HPDE6-E6E7 (cell line): ENCODE measurements at regions not wholly inside any gene's neighbourhood (a gene's known extent, or its start where the extent isn't known, plus 50 kb on each side); places are given as distances from the start of the nearest gene placed in this dataset.

Experiments used
- DNase-seq: peaks from one replicate; pipeline ENCODE4 v3.0.0; 2011; ENCODE audit warnings: missing footprints; ENCODE audit errors: extremely low spot score

DNA sequence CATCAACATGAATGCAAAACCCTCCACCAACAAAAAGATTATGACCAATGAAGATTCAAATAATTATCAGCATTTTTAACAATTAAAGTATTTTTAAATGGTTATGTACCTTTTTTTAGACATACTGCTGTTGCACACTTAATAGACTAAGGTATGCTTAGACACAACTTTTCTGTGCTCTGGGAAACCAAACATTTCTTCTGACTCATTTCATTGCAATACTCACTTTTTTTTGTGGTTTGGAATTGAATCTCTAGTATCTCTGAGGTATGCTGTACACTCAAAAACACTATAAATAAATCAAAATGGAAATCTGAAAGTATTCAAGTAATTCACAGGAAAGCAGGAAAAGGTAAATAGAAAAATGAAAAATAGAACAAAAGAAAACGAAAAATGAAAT, 247.9 kb upstream of the POU3F3 start:
- DNase-seq, result no peak

DNA sequence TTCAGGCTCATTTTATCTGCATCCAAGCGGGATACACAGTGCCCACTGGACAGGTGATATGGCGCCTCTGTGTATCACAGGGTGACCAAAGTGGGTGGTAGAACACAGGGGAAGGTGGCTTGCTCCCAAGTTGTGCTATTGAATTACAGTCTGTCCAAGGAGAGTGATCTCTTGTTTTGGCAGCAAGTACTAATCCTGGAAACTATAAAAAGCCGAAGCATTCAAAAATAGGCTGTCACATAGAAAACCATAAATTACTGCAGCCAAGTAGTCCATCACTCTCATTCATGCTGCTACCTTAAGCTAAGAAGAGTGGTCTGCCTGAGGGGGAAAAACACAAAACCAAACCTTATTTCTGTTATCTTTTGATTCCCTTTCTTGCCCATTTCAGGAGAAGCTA, 237.1 kb upstream of the POU3F3 start:
- no peak for DNase-seq

DNA sequence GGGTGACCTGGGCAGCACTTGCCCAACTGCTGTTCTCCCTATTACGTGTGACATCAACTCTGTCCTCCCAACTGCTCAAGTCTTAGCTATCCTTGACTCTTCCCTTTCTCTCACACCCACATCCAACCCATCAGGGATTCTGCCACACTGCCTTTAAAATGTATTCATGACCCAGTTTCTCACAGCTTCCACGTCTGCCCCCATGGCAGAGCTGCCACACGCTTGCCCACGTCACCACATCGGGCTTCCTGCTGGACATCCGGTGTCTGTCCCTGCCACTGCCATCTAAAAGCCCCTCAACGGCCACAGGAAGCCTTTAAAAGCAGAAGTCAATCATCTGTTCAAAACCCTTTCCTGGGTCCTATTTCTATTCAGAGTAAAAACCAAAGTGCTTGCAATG, 233.1 kb upstream of the POU3F3 start:
- DNase-seq, result no peak

DNA sequence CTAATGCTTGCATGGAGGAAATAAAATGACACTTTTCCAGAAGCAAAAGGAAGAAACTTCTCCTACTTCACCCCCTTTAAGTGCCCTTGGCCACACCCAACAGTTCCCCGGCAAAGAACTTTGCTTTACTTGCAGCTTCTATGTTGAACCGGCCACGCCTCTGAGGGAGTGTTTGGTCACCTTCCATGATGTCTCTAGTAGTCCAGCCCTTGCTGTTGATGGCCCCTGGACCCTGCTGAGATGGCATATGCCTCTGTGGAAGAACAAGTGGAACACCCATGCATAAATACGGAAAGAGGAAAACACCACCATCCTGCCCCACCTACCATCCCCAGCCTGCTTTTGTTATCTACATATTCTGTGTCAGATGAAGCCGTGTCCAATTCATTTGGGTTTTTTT, 218.3 kb upstream of the POU3F3 start:
- DNase-seq, result no peak

DNA sequence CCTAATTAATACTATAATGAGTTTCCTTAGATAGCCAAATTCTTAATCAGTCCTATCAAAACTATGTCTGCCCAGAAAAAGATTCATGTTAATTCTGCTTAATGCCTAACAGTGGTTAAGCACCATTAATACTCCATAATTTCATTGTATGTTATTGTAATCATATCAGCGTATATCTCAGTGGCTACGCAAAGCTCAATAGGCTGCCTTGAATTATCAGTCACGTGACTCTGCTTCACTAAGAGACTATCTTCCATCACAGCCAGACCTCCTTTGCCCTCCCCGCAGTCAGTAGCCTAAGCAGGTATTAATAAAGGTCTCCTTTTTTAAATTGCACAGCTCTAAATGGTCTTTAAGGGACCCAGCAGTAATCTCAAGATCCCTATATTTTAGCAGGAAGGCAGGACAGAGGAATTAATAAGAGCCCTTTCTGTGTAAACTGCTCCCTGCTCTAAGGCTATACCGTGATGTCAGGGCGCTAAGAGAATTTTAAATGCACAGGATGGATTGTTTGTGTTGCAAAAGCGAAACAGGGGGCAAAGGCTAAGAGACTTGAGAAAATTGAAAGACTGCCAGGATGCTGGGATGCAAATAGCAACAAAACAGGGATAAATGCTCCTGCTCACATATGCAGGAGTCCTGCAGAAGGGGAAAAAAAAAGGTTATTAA, 215.6 kb upstream of the POU3F3 start:
- no peak for DNase-seq

DNA sequence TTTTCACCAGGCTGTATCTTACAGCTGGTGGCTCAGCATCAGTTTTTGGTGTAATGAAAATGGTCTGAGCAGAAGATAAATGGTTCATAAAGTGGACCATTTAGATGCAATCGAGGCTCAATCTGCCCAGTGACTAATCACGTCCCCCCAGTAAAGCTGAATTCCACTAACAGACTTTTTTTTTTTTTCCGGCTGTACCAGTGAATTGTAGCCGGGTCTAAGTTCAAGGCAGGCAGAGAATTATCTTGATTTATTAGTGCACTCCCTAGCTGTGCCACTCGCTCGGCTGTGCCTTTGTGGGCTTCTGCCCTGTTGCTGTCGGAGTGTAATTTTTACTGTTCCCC, 215.1 kb upstream of the POU3F3 start:
- DNase-seq, result no peak

DNA sequence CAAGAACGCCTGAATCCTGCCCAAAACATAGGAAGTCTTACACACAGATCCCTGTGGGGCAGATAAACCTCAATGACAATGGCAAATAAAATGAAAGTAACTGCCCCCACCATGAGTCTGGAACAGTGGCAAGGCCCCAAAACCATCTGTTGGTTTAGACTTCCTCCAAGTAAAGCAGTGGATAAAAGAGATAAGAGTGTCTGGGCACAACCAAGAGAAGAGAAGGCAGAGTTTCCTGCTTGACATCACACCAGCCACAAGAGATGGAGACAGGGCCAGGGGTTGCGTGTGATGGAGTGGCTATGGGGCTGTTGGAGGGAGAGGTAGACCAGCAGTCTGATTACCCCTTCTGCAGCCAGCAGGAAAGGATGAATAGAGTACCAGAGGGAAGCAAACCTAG, 212.1 kb upstream of the POU3F3 start:
- no peak for DNase-seq

DNA sequence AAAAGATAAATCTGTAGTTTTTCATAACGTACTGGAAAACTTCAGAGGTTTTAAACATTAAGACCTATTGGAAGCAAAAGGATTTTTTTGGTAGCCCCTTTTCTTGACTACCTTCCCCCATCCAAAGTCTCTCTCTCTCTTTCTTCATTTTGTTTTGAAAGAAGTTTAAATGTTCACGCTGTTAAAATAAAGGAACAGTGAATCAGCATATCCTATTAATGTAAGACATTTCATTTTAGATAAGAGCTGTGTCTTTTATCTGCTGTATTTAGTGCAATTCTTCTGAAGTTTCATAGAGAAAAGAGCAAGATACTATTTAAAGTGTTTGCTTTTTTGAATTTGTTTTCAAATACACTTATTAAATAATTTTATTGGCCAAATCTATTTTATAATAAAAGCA, 205.5 kb upstream of the POU3F3 start:
- no peak for DNase-seq

DNA sequence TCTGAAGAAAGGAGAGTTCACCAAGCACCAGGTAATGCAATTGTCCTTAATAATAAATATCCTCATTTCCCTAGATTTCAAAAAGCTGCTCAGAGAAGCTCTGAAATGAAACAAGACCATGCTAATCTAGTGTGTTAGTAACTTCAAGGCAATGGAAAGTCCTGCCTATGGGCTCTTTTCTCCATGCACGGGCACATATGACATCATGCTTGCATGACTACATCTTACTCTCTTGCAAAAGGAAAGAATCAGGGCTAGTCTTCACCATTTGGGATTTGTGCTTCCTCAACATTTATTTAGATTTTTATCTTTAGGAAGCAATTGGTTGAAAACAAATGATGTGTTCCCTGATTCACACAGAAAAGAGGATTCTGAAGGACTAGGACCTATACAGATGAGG, 204.0 kb upstream of the POU3F3 start:
- no peak for DNase-seq

DNA sequence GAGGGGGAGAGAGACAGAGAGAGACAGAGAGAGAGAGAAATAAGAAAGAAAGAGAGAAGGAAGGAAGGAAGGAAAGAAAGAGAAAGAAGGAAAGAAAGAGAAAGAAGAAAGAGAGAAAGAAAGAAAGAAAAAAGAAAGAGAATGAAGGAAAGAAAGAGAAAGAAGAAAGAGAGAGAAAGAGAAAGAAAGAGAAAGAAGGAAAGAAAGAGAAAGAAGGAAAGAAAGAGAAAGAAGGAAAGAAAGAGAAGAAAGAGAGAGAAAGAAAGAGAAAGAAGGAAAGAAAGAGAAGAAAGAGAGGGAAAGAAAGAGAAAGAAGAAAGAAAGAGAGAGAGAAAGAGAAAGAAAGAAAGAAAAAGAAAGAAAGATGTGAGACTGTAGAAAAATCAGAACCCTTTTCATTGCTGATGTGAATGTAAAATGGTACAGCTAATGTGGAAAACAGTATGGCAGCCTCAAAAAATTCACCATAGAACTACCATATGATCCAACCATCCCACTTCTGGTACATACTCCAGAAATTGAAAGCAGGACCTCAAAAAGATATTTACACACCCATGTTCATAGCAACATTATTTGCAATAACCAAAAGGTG, 203.4 kb upstream of the POU3F3 start:
- DNase-seq, result no peak

DNA sequence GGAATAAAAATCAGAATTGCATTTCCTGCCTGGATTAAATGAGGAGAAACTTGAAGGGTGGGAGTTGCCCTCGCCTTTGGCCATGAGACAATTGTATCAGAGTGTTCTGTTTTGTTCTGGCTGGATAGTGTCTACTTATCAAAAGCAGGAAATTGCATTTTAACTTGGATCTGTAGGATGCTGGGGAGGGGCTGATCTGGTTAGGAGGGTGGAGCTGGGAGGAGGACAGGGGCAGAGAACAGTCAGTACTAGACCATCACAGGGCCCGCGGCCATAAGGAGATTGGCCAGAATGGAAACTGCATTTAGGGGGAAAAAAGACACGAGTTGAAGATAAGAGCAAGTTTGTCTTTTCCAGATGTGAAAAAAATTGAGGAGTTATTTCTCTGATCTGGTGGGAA, 199.1 kb upstream of the POU3F3 start:
- no peak for DNase-seq

DNA sequence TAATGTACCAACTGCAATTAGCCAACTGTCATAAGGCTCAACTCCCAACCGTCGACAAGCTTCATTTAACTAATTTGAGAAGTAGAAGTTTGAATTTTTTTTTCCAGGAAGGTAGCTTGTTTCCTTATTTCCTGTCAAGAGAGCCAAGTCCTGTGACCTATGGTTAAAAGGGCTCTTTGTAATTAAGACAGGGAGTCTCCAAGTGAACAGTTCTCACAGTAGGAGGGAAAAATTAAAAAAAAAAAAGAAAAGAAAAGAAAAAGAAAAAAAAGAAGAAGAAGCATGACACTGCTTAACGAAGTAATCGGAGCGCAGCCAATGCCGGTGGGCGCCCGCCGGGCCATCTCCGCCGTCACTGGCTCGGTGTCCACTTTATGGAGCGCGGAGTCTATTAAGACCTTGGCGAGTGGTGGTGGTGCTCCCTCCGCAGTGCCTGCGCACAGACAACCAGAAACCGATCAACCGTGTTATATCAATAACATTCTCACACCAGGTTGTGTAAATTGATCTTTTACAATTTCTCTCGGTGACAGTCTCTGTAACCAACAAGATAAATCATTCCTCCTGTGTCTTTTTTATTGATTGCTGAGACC, 197.2 kb upstream of the POU3F3 start:
- no peak for DNase-seq

DNA sequence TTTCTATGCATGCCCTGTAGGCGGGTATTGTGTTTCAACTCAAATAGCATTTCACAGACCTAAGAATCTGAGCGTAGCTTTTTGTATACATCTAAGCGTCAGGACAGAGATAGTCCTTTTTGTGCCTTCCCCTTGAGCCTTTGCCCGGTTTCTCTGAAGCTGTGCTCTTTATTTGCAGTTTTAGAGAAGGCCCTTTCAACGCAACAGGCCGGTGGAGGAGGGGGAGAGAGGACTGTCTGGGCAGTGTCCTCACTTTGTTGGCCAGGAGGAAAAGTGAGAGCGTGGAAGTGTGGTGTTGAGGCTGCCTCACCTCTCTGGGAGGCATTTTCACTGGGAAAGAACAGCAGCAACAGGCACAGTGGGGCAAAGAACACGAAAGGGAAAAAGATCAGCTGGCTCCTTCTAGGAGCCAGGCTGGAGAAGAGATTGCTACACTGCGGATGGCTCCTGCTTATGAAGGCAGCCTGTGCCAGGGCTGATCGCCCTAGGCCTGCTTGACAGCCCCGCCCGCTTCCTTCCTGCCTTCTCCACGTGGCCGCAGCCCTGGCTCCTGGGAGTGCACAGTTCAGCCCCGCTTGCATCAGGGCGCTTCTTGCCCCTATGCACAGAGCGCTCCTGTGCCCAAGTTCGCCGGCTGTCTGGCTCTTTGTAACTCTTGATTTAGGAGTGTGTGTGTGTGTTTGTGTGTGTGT, 195.6 kb upstream of the POU3F3 start:
- DNase-seq, result no peak

DNA sequence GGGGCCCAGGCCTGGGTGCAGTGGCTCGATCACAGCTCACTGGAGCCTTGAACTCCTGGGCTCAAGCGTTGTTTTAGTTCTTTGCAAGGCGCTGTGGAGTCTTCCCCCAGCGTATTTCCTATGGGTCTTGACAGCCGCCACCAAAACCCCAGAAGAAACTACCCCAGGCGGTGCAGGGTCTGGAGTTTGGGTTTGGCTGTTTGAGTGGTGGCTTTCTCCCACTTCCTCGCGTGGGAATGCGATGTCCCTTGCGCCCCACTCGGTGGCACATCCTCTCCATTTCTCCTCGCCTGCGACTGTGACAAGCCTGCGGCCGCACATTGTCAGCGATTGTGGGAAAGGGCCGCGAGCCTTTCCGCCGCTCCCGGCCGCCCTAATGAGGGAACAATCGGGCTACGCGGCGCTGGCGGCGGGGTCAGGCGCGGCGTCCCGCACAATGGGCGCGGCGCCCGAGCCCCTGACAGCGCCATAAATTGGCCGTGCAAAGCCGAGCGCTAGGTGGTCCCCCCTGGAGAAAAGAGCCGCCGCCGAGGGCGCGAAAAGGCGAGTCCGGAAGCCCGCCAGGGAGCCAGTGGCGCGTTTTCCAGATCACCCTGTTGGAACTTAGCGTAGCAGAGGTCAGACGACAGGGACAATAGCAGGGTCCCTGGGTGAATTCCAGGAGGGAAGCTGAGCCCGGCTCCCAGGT, 194.9 kb upstream of the POU3F3 start:
- no peak for DNase-seq

DNA sequence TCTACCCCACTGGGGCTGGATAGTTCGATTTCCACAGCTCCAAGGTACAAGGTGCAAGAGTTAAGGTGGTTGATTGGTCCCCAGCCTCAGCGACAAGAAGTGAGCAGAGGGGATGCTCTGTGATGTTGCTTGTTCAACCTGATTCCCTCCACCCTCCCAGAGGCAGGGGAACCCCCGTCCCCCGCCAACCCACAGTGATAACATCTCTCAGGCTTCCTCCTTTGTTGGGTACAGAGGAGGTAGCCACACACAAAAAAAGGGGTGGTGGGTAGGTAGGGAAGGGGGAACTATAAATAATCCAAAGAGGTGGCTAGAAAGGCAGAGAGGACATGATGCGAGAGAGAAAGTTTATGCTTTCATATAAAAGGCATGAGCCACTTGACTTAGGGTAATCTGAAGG, 192.9 kb upstream of the POU3F3 start:
- DNase-seq, result no peak

DNA sequence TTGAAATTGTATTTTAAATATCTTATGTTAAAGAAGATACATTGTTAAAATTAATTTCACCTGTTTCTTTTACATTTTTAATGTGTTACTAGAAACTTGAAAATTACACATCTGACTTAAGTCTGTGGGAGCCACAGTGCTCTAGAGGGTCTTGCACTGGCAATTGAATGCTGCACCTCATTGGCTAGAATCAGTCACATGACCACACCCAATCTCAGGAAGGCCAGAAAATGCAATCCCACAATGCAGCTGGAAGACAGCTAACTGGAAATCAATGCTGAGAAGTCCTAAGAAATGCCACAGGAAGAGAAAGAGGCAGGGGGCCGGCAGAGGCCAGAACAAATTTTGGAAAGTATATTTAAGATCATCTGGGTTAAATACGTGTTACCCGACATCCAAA, 189.2 kb upstream of the POU3F3 start:
- no peak for DNase-seq

DNA sequence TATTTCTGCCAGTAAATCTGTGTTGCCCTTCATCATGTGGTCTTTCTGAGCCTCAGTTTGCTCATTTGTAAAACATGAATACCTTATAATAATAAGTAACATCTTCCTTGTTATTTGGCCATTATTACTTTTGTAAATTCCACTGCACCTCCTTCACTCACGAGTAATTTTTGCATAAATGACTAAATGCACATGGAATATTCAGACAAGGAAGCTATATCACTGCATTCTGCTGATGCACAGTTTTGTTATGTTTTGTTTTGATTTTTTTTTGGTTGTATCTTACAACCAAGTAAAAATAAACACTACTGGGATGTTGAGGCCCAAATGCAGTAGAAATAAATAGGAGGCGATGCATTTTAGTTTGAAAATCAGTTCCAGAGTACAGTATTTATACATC, 185.3 kb upstream of the POU3F3 start:
- DNase-seq, result no peak

DNA sequence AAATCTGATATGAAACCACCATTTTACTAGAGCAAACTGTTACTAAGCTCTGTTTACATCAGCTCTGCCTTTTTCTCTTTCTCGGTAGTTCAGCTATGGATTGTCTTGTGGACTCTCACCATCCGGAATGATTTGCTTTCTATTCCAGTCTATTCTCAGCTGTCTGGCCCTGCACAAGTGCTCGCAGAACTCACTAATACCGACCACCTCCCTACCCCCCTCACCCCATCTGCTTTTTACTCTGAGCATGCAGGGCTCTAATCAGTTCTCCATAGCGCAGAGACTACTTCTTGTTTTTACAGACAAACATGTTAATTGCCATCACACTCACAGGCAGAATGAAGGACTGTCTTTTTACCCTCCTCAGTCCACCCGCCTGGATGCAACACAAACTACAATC, 180.7 kb upstream of the POU3F3 start:
- no peak for DNase-seq

DNA sequence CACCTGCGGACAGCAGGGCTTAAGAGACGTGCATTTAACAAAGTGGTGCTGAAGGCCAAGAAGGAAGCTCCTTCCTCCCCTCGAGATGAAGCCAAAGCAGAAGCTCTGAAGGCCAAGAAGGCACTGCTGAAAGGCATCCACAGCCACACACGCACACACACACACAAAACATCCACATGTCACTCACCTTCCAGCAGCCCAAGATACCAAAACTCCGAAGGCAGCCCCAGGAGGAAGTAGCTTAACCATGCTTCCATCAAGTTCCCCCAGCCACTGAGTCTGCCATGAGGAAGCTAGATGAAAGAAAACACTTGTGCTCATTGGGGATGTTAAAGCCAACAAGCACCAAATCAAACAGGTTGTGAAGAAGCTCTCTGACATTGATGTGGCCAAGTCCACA, 175.7 kb upstream of the POU3F3 start:
- DNase-seq, result no peak

DNA sequence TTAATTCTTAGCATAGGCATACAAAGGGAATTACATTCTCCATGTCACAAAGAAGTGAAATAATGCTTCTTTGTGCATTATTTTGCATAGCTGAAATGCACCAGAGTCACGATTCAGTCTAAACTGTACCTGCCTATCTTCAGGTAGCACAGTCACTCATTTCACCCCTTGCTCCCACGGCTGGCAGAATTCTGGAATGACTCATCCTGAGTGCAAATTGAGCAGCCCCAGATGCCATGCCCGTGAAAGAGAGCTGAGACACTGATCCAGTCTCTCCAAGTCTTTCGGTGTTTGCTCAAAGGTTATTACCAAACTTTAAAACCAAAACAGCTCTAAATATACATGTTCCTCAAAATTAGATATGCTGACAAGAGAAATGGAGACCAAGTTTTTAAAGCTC, 168.3 kb upstream of the POU3F3 start:
- no peak for DNase-seq

DNA sequence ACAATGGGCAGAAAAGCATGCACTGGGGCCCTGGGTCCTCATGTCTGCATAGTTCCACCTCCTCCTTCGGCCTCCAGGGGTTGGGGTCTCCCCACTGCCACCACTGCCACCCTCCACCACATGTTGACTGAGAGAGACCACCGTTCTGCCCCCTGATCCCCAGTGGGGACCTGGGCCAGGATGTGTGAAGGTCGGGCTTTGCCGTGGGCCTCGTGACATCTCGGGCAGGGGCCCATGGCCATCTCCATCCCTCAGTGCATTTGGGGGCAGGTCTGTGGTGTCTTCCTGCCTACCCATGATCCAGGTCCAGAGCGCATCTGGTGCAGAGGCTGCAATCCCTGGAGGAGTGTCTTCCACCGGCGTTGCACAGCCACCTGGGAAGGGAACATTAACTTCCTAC, 166.8 kb upstream of the POU3F3 start:
- no peak for DNase-seq

DNA sequence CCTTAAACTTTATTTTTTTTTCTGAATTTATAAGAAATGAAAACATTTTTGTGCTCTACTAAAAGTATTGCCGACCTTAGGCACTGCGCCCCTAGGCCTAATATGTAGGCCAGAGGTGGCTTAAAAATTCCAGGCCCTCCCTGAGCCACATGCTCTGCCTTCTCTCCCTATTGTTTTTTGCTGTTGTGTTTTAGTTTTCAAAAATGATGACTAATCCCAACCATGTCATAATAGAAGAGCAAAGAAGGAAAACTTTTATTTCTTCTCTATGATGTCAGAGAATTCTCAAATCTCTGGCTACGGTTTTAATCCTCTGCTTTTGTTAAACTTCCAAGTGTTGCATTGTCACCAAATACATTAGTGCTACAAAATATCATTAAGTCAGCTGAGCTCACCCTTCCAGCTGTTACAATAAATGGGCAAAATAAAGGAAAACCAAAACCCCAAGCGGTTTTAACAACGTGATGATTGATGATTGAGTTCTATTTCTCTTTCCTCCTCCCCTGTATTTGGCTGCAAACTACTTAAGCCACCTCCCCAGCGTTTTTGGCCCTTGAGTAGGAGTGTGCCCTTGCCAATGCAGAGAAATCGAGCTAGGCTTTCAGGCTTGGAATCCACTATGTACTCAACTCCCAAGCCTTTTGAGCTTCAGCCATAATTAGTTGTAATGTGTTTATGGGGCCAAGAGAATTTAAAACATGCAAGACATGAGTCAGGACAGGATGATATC, 163.5 kb upstream of the POU3F3 start:
- no peak for DNase-seq
